HT-29 (cell line): ENCODE measurements at regions not wholly inside any gene's neighbourhood (a gene's known extent, or its start where the extent isn't known, plus 50 kb on each side); places are given as distances from the start of the nearest gene placed in this dataset.

ENCODE experiments used
- DNase-seq: peaks from one replicate; pipeline ENCODE4 v3.0.0-alpha.2; 2015; ENCODE audit warnings: low spot score

- no peak for DNase-seq
Observed at GRCh38 chr2:62596061-62596921, 90.3 kb upstream of the TMEM17 start.

DNA sequence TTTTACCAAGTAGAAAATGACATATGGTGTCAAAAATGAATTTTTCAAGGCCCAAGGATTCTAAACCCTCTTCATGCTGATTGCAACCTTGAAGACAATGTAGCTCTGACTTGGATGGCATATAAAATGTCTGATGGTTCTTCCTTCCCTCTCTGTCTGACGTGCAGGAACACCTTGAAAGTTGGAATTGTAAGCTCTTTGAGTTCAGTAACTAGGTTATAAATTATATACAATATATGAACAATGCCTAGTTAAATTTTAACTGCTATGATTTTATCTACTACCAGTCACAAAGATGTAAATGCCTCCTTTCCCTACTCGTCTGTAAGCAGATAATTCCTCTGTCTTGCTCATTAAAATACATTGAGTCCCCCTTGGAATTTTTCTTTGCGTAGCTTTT lies 89.5 kb upstream of the TMEM17 start:
- DNase-seq = no peak

DNA sequence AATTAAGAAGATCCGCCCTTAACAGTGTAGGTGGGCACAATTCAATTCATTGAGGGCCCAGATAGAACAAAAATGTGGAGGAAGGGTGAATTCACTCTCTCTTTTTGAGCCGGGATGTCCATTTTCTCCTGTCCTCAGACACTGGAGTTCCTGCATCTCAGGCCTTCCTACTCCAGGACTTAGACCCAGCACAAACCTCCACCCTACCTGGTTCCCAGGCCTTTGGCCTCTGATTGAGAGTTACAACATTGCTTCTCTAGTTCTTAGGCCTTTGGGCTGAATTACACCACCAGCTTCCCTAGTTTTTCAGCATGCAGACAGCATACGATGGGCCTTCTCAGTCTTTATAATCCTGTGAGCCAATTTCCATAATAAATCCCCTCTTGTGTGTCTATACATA lies 87.8 kb upstream of the TMEM17 start:
- no peak for DNase-seq

DNA sequence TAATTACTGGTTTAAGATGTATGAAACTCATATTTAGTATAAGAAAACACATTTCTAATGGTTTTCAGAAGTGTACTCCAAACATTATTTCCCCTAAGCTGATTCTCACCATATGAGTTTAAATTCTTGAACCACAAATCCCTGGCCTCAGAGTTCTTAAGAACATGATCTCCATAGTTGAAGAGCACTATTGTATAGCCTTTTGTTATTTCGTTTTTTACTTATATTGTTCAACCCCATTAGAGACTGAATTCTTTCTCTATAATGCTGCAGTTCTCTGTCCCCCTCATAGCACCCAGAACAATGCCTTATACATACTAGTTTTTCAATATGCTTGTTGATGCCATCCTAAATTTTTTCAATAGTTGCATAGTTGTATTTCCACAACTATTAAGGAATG lies 85.5 kb upstream of the TMEM17 start:
- DNase-seq = no peak

DNA sequence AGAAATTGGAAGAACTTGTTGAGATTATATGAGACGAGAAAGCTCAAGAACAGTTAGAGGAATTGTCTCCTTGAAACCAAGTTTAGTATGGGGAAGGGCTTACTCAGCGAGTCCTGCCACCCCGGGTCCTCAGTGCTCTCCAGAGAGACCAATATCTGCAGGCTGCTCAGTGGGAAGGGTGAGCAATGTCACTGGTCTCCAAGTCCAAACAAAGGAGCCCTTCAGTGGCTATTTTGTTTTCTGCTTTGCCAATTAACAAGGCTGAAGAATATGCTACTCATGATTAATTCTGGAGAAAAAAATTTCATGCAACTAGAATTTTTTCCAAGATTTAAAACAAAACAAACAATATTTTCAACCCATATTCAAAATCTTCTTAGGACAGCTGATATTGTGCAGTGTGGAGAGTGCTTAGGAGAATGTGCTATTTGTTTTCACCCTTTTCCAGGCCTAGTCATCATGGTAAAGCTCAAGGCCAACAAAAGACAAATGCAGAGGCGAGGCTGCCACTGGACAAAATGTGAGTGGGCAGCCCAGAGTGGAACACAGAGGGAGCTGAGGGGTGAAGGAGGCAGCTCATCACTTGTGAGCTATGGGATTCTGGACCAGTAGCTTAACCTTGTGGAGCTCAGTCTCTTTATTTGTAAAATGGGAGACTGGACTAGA lies 83.8 kb upstream of the TMEM17 start:
- no peak for DNase-seq

- DNase-seq = no peak
Observed at GRCh38 chr2:62587592-62587991, 81.6 kb upstream of the TMEM17 start.

DNA sequence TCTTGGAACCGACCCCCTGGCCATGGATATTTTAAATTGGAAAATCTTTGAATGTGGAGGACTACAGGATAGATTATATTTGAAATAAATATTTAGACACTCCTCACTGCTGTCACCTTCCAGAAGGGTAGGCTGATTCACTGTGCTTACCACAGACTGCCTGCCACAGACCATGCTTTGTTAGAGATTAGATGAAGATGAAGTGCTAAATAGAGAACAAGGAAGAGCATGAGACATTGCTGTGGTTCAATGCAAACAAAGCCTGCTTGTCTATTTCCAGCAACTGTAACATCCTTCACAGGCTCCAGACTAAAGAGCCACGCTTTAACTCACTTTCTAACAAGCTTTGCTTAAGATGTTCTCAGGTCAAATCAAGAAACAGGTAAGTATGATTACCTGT lies 81.0 kb upstream of the TMEM17 start:
- DNase-seq = no peak

- peak; percentile 57 for DNase-seq
Observed at GRCh38 chr2:62578803-62579640, 73.0 kb upstream of the TMEM17 start.

DNA sequence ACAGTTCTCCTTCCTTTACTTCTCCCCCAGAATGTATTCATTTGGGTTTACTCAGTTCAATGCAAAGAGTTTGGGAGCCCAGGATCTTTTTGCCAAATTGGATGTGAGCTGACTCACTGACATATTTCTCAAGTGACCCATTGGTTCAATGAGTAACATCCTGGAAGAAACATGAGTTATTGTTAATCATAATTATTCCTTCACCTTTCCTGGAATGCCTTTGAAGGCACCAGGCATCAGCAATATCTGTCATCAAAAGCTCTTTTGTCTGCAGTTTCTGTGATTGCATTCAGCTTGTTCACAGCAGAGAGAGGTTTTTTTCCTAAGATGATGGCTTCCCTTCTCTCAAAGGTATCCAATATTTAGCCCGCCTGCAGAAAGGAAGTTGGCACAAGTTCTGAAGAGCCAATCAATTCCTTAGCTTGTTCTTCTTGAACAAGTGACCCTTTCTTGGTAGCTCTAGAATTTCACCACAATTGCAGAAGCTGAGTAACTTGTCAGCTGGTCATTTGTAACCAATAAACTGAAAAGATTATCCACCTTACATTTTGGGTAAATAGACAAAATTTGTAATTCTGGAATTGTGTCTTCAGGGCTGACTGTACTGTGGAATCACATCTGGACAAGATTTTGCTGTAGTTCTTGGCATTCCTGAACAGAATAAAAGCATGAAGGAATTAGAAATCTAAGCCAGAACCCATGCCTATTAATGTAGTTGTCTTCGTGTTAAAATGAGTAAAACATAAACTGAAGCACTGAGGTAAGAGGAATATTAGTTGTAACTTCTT lies 72.2 kb upstream of the TMEM17 start:
- DNase-seq = peak; percentile 65

DNA sequence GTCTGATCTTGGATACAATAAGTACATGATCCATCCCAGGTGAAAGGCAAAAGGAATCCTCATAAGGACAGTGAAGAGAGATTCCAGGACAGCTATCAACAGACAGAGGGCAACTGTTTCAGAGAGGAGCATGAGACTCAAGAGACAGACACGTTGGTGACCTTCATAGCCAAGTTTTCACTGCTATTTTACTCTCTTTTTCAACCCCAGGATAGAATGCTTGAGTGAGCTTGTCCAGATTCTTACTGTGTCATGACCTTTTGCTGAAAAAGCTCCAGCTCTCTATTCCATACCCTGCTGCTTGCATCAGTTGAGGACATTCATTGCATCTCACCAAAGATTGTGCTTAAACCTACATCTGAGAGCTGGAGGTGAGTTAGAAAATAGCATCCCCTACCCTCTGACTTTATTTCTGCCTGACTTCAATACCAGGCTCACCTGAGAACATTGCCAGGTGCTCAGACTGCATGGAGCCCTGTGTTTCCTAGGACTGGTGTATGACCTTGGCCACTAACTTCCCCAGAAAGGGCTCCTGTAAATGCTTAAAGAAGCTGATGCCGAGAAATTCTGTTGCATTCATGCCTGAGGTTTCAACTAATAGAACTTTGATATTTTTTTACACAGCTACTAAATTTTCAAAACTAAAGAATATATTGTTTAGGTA lies 70.4 kb upstream of the TMEM17 start:
- DNase-seq = no peak

DNA sequence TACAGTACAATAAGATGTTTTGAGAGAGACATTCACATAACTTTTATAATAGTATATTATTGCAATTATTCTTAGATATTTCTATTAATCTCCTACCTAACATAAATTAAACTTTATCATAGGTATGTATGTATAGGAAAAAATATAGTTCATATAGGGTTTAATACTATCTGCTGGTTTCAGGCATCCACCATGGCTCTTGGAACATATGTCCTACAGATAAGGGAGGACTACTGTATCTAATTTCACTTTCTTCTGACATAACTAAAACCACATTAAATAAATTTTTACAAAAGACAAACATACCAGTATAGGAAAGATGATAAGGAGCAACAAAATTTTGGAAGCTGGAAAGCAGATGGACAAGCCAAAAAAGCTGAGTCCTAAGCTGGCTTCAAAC lies 67.9 kb upstream of the TMEM17 start:
- DNase-seq = no peak

DNA sequence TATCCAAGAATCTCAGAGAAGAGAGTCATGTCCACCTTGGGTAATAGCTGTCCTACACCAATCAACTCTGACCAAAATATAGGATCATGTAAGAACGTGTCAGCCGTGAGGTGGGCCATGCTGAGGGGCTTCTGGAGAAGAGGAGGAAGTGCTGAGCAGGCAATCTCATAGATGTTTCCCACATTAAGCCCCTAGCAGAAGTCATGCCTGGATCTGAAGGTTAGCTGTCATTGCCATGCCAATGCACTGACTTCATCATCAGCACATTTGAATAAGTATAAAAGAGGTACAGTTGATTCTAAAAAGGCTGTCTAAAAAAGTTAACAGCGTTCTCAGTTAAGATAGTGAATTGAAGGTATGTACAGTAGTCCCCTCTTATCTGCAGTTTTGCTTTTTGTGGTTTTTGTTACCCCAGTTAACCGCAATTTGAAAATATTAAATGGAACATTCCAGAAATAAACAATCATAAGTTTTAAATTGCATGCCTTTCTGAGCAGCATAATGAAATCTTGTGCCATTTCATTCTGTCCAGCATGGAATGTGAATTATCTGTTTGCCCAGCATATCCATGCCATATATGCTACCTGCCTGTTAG lies 67.2 kb upstream of the TMEM17 start:
- DNase-seq = no peak

DNA sequence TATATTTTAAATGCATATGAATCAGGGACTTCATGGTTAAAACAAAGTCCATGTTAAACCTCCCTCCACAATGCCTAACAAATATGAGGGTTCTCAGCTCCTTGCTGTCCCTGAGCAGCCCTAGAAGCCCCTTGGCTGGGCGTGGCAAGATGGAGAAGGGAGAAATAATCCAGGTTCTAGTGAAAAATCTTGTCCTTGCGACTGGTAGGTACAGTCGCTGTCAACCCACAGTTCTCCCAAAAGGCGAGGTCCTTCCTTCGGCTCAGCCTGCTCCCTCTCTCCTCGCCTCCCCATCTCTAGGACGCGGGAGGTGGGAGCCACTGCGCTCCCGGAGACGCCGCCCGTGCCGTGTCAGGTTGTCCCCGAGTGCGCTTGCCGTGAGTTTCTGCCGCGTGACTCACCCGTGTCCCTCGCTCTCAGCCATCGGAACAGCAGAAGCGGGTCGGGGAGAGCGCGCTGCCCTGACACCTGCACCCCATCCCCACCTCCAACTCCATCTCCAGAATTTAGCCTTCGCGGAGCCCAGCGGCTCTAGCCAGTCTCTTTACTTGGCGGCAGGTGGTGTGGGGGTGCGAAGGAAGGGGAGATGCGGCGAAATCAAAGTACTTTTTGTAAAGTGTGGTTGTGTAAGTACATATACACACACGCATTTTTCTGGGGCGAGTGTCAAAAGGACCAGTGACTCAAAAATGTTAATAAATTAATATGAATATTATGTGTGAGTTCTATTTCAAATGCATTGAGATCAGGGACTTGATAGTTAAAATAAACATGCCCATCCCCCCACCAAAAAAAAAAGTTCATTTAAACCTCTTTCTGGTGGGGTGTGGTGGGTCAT lies 65.1 kb upstream of the TMEM17 start:
- peak; percentile 53 for DNase-seq

DNA sequence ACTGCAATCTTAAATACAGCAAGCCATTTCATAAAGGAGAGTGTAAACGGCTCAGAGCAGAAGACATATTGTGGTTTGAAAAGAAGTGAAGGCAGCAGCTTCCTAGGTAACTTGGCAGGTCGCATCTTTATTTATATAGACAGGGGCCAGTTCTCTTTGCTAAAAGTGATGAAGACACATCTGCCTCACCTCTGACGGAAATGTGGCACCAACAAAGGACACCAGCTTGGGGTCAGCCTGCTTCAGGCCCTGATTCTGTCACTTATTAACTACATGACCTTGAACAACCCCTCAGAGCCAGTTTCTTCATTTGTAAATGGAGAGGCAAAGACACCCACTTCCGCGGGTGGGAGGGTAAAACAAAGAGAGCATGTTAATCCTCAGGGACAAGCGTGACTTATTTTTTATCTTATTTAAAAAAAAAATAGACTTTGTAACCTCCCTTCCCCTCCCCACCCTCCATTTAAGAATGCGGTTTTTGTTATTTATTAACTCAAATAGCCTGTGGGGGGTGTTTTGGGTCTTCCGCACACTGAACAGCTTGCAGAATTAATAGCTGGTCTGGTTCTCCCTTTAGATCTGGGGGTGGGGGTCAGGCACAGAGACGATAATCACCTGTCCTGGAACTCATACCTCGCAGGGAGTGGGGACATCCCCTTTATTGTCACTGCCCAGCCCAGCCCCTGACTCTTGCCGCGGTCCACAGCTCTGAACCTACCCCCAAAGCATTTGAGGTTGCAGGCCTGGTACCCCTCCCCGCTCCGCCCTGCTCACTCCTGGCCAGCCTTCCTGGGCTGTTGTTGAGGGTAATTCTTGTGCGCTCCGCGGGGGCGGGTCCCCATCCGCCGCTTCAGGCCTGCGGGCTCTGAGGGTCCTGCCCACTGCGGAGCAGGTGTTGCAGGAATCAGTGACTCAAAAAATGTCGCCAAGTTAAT lies 64.2 kb upstream of the TMEM17 start:
- DNase-seq = peak; percentile 74

- peak; percentile 36 for DNase-seq
Observed at GRCh38 chr2:62568983-62569837, 63.2 kb upstream of the TMEM17 start.

DNA sequence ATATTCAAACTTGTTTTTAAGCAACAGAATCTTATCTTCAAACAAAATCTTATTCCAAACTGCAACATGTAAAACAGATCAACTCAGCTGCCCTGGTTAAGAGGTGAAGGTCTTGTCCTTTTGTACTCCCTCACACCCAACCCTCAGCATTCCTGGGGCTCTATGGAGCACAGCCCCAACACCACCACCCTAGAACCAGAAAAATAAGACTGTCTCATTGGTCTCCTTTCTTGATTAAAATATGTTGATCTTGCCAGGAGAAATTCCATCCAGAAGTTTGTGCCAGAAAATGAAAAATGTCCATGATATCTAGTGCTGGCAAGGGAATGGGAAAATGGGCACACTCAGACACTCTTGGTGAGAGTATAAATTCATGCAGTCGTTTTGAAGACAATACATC lies 62.1 kb upstream of the TMEM17 start:
- no peak for DNase-seq

GRCh38 chr2:62567669-62568068 lies 61.7 kb upstream of the TMEM17 start:
- DNase-seq = no peak

DNA sequence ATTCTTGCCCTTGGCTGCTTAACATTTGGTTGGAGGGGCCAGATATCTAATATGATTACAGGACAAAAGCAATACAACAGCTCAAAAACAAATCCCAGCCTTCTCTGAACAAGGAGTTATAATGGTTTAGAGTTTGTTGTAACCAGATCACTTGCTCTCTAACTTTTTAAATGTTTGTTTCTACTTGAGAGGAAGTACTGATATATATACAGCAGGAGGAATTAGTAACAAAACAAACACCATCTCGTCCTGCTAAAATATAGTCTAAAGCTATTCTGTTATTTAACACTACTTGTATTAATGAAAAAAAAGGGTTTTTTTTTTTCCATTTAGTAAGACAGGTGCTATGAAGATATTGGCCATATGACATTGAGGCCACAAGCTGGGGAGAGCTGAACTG lies 60.9 kb upstream of the TMEM17 start:
- no peak for DNase-seq
